ENCODE measurements at regions not wholly inside any gene's neighbourhood (a gene's known extent, or its start where the extent isn't known, plus 50 kb on each side); places are given as distances from the start of the nearest gene placed in this dataset.

DNA sequence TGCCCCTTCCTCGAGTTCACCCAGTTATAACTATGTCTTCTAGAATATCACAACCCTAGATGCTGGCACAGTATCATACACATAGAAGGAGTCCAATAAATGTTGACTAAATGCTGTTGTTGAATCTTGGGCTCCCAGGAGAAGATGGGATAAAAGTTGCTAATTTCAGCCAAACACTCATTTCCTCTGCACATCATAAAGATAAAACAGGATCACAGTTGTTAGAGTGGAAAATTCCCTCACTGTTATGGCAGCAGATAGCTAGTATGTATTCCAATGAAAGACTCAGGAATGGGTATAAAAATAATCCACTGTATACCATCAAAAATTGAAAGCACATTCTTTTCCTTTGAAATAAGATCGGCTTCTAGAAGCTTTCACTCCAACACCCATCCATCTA is 294.9 kb upstream of the TSHZ2 start:
- CTCF ChIA-PET, result no interaction called here
- H3K27me3 Mint-ChIP-seq (ENCODE audit: low read depth), result peaks cover 3% of the 10 kb centered on the region
- no peak for ATAC-seq

DNA sequence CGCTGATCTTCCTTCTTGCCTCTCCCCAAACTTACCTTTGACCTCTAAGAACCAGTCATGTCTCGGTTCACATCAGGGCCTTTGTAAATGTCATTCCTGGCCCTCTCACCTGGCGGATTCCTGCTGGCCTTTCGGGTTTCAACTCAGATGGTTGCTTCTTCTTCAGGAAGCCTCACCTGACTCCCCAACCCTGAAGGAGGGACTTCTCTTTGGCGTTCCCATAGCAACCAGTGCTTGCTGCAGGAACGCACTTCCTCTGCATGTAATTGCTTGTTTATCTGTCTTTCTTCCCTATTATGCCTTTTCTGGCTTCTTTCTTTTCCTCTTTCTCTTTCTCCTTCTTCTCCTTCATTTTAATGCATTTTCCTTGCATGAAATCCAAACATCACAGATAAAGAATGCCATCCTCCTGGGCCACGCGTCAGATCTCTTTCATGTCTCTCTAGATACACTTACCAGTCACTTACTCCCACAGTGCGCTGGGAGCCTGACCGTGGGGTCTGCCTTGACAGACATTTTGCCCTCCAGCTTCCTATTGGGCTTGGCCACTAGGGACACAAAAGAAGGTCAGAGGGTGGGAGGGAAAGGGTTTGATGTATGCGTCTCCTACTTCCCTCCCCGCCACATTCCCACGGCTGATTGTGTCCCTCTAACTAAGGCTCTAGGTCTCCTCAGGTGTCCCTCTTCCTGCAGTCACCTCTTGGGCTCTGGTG is 295.7 kb upstream of the TSHZ2 start:
- H3K36me3 Mint-ChIP-seq (ENCODE audit: low read depth), result no peaks in the 10 kb centered on the region
- no peaks in the 10 kb centered on the region for H3K4me1 Mint-ChIP-seq (ENCODE audit: low read depth)
- no peak overlapping the region for H3K27ac Mint-ChIP-seq
- no peak for DNase-seq
- no peak for ATAC-seq
- H3K27me3 Mint-ChIP-seq (ENCODE audit: low read depth), result peaks cover 3% of the 10 kb centered on the region
- H3K4me3 Mint-ChIP-seq, result no peak overlapping the region
- H3K9me3 Mint-ChIP-seq (ENCODE audit: insufficient read depth), result no peaks in the 10 kb centered on the region
- POLR2A ChIA-PET, result no interaction called here
- CTCF ChIA-PET, result no interaction called here

More for the DNA sequence above, 294.9 kb upstream of the TSHZ2 start:
- Mint-ChIP-seq H3K4me1 (ENCODE audit: low read depth) (no peaks in the 10 kb centered on the region), H3K4me3 (no peak overlapping the region), H3K9me3 (ENCODE audit: insufficient read depth) (no peaks in the 10 kb centered on the region), H3K27ac (no peak overlapping the region), H3K36me3 (ENCODE audit: low read depth) (no peaks in the 10 kb centered on the region)
- DNase-seq, result no peak
- POLR2A ChIA-PET, result no interaction called here

DNA sequence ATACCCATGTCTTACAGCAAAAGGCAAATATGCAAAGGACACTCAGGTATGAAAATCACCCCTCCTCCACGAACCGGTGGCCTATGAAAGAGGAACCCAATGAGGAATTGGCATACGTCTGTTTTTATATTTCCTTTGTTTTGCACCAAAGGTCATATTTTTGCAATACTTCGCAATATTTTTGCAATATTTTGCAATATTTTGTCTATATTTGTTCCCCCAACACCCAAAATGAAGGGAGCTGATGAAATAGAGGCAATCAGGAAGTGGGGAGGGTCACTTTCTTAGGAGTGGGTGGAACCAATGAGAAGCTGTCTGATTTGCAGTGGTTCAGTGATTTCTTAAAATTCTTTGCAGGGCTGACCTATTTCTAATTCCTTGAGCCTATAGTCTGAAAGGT is 296.8 kb upstream of the TSHZ2 start:
- POLR2A ChIA-PET, result no interaction called here
- Mint-ChIP-seq H3K27me3 (ENCODE audit: low read depth) (peaks cover 3% of the 10 kb centered on the region), H3K4me1 (ENCODE audit: low read depth) (no peaks in the 10 kb centered on the region), H3K27ac (no peak overlapping the region), H3K9me3 (ENCODE audit: insufficient read depth) (no peaks in the 10 kb centered on the region), H3K36me3 (ENCODE audit: low read depth) (no peaks in the 10 kb centered on the region), H3K4me3 (no peak overlapping the region)
- DNase-seq (no peak), ATAC-seq (no peak)
- CTCF ChIA-PET, result no interaction called here

DNA sequence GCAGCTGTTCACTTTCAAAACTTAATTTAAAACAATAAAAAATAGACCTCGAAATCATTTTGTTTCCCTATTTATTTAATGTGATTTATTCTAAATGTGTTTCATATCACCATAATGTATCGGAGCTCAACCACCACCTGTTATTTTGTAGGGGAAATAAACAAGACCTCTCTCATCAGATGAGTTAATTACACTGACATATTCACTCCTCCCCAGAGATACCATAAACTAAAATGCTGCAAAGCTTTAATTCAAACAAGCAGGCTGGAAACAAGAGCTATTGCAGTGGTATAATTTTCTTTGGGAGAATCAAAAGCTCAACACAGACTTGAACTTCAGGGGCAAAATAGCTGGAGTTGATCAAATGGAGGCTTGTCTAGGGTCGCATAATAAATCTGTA is 303.5 kb upstream of the TSHZ2 start:
- DNase-seq, result no peak

DNA sequence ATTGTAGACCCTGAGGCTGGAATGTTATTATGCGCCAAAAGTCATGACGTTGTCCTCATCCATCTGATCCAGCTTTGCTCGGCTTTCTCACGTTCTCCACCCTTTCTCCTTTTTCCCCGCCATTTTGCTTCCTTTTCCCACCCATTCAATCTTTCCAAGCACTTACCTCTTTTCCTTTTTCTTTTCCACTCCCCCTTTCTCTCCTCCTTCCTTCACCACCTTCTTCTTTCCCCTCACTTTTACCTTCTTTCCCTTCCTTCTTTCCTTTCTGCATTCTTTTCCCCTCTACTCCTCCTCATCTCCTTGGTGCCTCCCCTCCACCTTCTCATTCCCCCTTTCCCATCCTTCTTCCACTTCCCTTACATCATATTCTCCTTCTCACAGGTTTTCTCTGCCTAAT is 304.8 kb upstream of the TSHZ2 start:
- no peak overlapping the region for H3K27ac Mint-ChIP-seq
- POLR2A ChIA-PET, result no interaction called here
- DNase-seq, result no peak

More for the DNA sequence above, 303.5 kb upstream of the TSHZ2 start:
- Mint-ChIP-seq H3K4me1 (ENCODE audit: low read depth) (no peaks in the 10 kb centered on the region), H3K36me3 (ENCODE audit: low read depth) (no peaks in the 10 kb centered on the region), H3K9me3 (ENCODE audit: insufficient read depth) (no peaks in the 10 kb centered on the region), H3K4me3 (no peak overlapping the region), H3K27me3 (ENCODE audit: low read depth) (no peaks in the 10 kb centered on the region), H3K27ac (no peak overlapping the region)
- ChIA-PET POLR2A (no interaction called here), CTCF (no interaction called here)
- no peak for ATAC-seq

DNA sequence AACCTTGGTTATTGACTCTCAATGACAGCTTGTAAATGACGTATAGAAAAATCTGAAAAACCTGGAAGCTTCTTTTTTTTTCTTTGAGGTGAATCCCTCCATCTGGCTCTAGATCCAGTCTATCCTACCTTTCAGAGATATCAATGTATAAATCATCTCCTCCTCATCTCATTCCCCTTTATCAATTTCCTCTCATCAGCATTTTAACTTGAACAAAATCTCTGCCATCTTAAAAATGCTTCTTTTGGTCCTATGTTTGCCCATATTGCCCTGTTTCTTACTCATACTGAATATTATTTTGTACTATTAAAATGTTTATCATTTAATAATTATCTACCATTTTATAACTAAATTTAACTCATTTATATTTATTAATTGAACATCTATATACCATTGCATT is 306.7 kb upstream of the TSHZ2 start:
- Mint-ChIP-seq H3K9me3 (ENCODE audit: insufficient read depth) (no peaks in the 10 kb centered on the region), H3K27ac (no peak overlapping the region), H3K4me1 (ENCODE audit: low read depth) (no peaks in the 10 kb centered on the region), H3K27me3 (ENCODE audit: low read depth) (no peaks in the 10 kb centered on the region), H3K36me3 (ENCODE audit: low read depth) (no peaks in the 10 kb centered on the region), H3K4me3 (no peak overlapping the region)
- CTCF ChIA-PET, result no interaction called here
- POLR2A ChIA-PET, result no interaction called here
- ATAC-seq (no peak), DNase-seq (no peak)

More for the DNA sequence above, 304.8 kb upstream of the TSHZ2 start:
- Mint-ChIP-seq H3K4me3 (no peak overlapping the region), H3K27me3 (ENCODE audit: low read depth) (no peaks in the 10 kb centered on the region), H3K4me1 (ENCODE audit: low read depth) (no peaks in the 10 kb centered on the region), H3K9me3 (ENCODE audit: insufficient read depth) (no peaks in the 10 kb centered on the region), H3K36me3 (ENCODE audit: low read depth) (no peaks in the 10 kb centered on the region)
- ATAC-seq, result no peak
- CTCF ChIA-PET, result no interaction called here

DNA sequence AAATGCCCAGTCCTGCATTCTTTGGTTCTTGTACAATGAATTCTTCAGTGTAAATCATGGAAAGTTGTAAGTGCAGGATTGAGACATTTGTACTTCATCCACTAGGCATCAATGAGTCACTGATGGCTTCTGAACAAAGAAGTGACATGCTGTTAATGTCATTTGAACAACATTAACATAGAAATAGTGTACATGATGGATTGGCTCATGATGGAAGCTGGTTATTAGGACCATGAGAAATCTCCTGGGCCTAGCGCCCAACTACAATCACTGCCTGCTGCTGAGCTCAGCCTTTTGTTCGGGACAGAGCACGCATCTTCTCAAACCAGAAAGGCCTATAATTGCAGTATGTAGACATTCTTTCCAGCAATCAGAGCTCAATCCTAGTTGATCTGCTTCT is 316.8 kb upstream of the TSHZ2 start:
- POLR2A ChIA-PET, result no interaction called here
- no peak for ATAC-seq

DNA sequence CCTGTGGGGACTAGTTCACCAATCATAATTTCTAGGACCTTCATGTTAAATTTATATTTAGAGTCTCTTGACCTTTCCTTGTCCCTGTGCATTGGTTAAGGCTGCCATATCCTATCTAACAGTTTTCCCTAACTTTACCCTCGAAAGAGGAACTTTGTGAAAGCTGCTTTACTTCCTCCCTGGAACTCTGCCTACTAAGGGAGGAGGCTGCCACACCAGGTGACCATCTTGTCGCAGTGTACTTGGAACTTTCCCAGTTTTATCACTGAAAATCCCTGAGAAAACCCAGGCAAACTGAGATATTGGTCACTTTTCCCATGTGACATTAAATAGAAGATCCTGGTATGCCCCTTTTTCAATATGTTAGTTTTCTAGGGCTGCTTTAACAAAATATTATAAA is 317.6 kb upstream of the TSHZ2 start:
- Mint-ChIP-seq H3K36me3 (ENCODE audit: low read depth) (no peaks in the 10 kb centered on the region), H3K27ac (no peak overlapping the region), H3K27me3 (ENCODE audit: low read depth) (no peaks in the 10 kb centered on the region), H3K4me1 (ENCODE audit: low read depth) (no peaks in the 10 kb centered on the region), H3K9me3 (ENCODE audit: insufficient read depth) (no peaks in the 10 kb centered on the region), H3K4me3 (no peak overlapping the region)
- ChIA-PET CTCF (no interaction called here), POLR2A (no interaction called here)
- DNase-seq (no peak), ATAC-seq (no peak)

More for the DNA sequence above, 316.8 kb upstream of the TSHZ2 start:
- Mint-ChIP-seq H3K4me1 (ENCODE audit: low read depth) (no peaks in the 10 kb centered on the region), H3K27me3 (ENCODE audit: low read depth) (no peaks in the 10 kb centered on the region), H3K9me3 (ENCODE audit: insufficient read depth) (no peaks in the 10 kb centered on the region), H3K4me3 (no peak overlapping the region), H3K27ac (no peak overlapping the region), H3K36me3 (ENCODE audit: low read depth) (no peaks in the 10 kb centered on the region)
- no peak for DNase-seq
- CTCF ChIA-PET, result no interaction called here

DNA sequence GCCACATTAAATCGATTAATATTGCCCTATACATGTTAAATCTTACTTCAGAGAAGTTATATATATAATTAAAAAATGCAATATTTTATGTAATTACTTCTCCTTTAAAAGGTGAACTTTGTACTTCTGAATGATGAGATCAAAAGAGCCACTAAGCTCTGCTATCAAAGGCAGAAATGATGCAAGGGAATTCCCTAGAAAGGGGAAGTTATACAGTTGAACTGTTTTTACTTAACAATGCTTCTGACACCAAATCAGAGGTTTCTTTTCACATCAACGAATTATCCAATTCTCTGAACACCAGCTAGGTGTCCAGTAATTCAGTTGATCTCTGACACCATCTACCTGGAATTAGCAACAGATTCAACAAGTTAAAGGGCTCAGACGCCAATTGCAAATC is 319.9 kb upstream of the TSHZ2 start:
- no peak overlapping the region for H3K4me3 Mint-ChIP-seq
- H3K36me3 Mint-ChIP-seq (ENCODE audit: low read depth), result no peaks in the 10 kb centered on the region
- no peak for ATAC-seq
- no peak overlapping the region for H3K27ac Mint-ChIP-seq
- ChIA-PET POLR2A (no interaction called here), CTCF (no interaction called here)
- H3K4me1 Mint-ChIP-seq (ENCODE audit: low read depth), result no peaks in the 10 kb centered on the region
- no peaks in the 10 kb centered on the region for H3K9me3 Mint-ChIP-seq (ENCODE audit: insufficient read depth)
- no peak for DNase-seq
- no peaks in the 10 kb centered on the region for H3K27me3 Mint-ChIP-seq (ENCODE audit: low read depth)

DNA sequence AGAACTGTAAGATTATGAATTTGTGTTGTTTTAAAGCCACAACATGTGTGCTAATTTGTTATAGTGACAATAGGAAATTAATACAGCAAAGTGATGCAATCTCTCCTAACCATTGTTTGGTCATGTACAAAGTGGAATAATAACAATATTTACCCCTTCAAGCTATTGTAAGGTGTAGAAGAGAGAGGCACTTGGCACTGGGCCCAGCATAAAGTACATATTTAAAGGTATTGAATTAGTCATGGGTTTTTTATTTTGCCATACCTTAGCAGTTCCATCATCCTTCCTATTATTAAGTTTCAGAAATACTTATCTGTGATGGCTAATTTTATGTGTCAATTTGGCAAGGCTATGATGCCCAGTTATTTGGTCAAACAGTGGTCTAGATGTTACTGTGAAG is 322.4 kb upstream of the TSHZ2 start:
- Mint-ChIP-seq H3K27ac (no peak overlapping the region), H3K36me3 (ENCODE audit: low read depth) (no peaks in the 10 kb centered on the region), H3K4me1 (ENCODE audit: low read depth) (no peaks in the 10 kb centered on the region), H3K9me3 (ENCODE audit: insufficient read depth) (no peaks in the 10 kb centered on the region), H3K27me3 (ENCODE audit: low read depth) (no peaks in the 10 kb centered on the region), H3K4me3 (no peak overlapping the region)
- DNase-seq (no peak), ATAC-seq (no peak)
- ChIA-PET CTCF (no interaction called here), POLR2A (no interaction called here)

DNA sequence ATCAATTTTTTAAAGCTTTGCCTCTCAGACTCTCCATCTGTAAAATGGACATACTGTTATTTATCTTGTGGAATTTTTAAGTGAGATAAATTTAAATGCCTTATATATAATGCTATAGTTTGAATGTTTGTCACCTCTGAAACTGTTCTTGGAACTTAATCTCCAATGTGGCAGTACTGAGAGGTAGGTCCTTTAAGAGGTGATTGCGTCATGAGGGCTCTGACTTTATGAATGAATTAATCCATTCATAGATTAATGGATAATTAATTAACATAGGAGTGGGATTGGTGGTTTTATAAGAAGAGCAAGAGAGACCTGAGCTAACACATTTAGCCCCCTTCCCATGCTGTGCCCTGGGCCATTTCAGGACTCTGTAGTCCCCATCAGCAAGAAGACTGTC is 326.3 kb upstream of the TSHZ2 start:
- no peaks in the 10 kb centered on the region for H3K27me3 Mint-ChIP-seq (ENCODE audit: low read depth)
- ATAC-seq (no peak), DNase-seq (no peak)
- no peak overlapping the region for H3K4me3 Mint-ChIP-seq
- ChIA-PET POLR2A (no interaction called here), CTCF (no interaction called here)
- no peaks in the 10 kb centered on the region for H3K4me1 Mint-ChIP-seq (ENCODE audit: low read depth)
- no peak overlapping the region for H3K27ac Mint-ChIP-seq
- no peaks in the 10 kb centered on the region for H3K9me3 Mint-ChIP-seq (ENCODE audit: insufficient read depth)
- H3K36me3 Mint-ChIP-seq (ENCODE audit: low read depth), result no peaks in the 10 kb centered on the region

DNA sequence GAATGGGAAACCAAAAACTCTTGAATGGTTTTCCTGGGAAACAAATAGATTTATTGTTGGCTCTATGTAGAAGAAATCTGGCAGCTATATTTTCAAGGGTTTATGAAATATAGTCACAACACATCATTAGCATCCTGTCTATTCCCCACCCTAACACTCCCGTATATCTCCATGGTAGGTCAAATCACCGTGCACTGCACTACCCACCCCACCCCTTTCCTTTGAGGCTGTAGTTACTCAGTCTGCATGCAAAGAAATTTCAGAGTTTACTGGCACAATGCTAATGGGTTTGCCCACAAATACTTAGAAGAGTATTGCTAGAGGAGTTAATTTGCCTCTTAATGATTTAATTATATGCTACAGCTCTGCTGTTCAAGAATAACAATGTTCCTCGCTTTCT is 329.1 kb upstream of the TSHZ2 start:
- H3K27me3 Mint-ChIP-seq (ENCODE audit: low read depth), result no peaks in the 10 kb centered on the region
- CTCF ChIA-PET, result no interaction called here
- H3K27ac Mint-ChIP-seq, result no peak overlapping the region
- no peak for ATAC-seq
- H3K4me1 Mint-ChIP-seq (ENCODE audit: low read depth), result no peaks in the 10 kb centered on the region
- no peak overlapping the region for H3K4me3 Mint-ChIP-seq
- no peaks in the 10 kb centered on the region for H3K36me3 Mint-ChIP-seq (ENCODE audit: low read depth)
- no peak for DNase-seq
- no peaks in the 10 kb centered on the region for H3K9me3 Mint-ChIP-seq (ENCODE audit: insufficient read depth)
- POLR2A ChIA-PET, result no interaction called here

DNA sequence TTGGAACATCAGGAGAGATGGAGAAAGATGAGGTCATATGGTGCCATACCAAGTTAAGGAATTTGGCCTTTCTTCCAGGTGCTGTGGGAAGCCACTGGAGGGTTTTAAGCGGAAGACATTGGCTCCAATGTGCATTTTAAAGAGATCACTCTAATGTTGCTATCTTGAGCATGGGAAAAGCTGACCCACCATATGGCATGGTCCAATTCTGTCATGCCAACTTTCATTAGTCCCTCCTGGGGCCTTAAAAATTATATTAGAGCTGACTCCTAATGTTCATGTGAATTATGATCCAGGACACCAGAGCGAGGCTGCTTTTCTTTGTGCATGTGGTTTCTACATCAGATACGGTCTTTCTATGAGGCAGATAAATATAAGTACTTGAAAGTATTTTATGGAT is 335.0 kb upstream of the TSHZ2 start:
- ChIA-PET CTCF (no interaction called here), POLR2A (no interaction called here)
- Mint-ChIP-seq H3K27ac (no peak overlapping the region), H3K27me3 (ENCODE audit: low read depth) (no peaks in the 10 kb centered on the region), H3K9me3 (ENCODE audit: insufficient read depth) (no peaks in the 10 kb centered on the region), H3K4me1 (ENCODE audit: low read depth) (no peaks in the 10 kb centered on the region), H3K36me3 (ENCODE audit: low read depth) (no peaks in the 10 kb centered on the region), H3K4me3 (no peak overlapping the region)
- DNase-seq (no peak), ATAC-seq (no peak)
